HCT116 (cell line): ENCODE measurements at regions not wholly inside any gene's neighbourhood (a gene's known extent, or its start where the extent isn't known, plus 50 kb on each side); places are given as distances from the start of the nearest gene placed in this dataset.

Experiments used
- CTCF ChIP-seq, 3 experiments: fragments of 200-600 bp in 1 of 3; sonication (generic) in 1 of 3; IDR thresholded peaks in 2 of 3; conservative IDR thresholded peaks in 1 of 3; 2 replicates each; pipeline ENCODE4 v1.5.1; 2012 to 2017; ENCODE audit warnings: low read depth in 2 of 3, low read length in 2 of 3, antibody characterized with exemption in 1 of 3, borderline replicate concordance in 1 of 3, control low read depth in 1 of 3, mild to moderate bottlenecking in 1 of 3, mixed read lengths in 1 of 3, mixed run types in 1 of 3, moderate library complexity in 1 of 3; ENCODE audit not compliant: insufficient read depth in 1 of 3
- EZH2 ChIP-seq: fragments of 200-600 bp; sonication (generic); IDR thresholded peaks from 2 replicates; pipeline ENCODE4 v1.6.1; 2017; ENCODE audit warnings: antibody characterized with exemption, mixed run types
- EZH2phosphoT487 ChIP-seq: fragments of 200-600 bp; IDR thresholded peaks from 2 replicates; pipeline ENCODE4 v1.6.1; 2018; ENCODE audit warnings: antibody characterized with exemption, borderline replicate concordance
- JUND ChIP-seq: IDR thresholded peaks from 2 replicates; pipeline ENCODE4 v1.6.1; 2012
- MAX ChIP-seq: IDR thresholded peaks from 2 replicates; pipeline ENCODE4 v1.6.1; 2012
- POLR2A ChIP-seq: IDR thresholded peaks from 2 replicates; pipeline ENCODE4 v1.7.0; 2011; ENCODE audit warnings: borderline replicate concordance; ENCODE audit not compliant: insufficient read depth, insufficient read length; ENCODE audit errors: extremely low read depth
- POLR2AphosphoS5 ChIP-seq: IDR thresholded peaks from 2 replicates; pipeline ENCODE4 v1.6.1; 2011; ENCODE audit warnings: mild to moderate bottlenecking, low read depth, low read length, moderate library complexity
- YY1 ChIP-seq: IDR thresholded peaks from 2 replicates; pipeline ENCODE4 v1.6.1; 2011; ENCODE audit warnings: low read length, low read depth, moderate library complexity, mild to moderate bottlenecking; ENCODE audit not compliant: insufficient replicate concordance; ENCODE audit errors: extremely low read depth
- ZFX ChIP-seq: fragments of 450-650 bp; IDR thresholded peaks from 2 replicates; pipeline ENCODE4 v1.6.1; 2017
- ZNF274 ChIP-seq: fragments of 200-500 bp; sonication (Bioruptor generic); IDR thresholded peaks from 2 replicates; pipeline ENCODE4 v1.6.1; 2014; ENCODE audit warnings: mild to moderate bottlenecking, low read depth, low read length, inconsistent platforms

- TF ChIP-seq ZNF274 (no peak), EZH2 (no peak), POLR2A (no peak), CTCF (IDR thresholded peaks at IDR 0.05 in 2 of 3, conservative IDR thresholded peaks at IDR 0.05 in 1 of 3; ENCODE audit: borderline replicate concordance in 1 of 3, insufficient read depth in 1 of 3, low read depth in 2 of 3, low read length in 2 of 3) (no peak), YY1 (no peak), JUND (no peak), POLR2AphosphoS5 (no peak), MAX (no peak), EZH2phosphoT487 (no peak), ZFX (no peak)
Observed at GRCh38 chr2:160730296-160730995, 236.8 kb upstream of the RBMS1 start.
